ENCODE measurements at regions not wholly inside any gene's neighbourhood (a gene's known extent, or its start where the extent isn't known, plus 50 kb on each side); places are given as distances from the start of the nearest gene placed in this dataset.

GRCh38 chr5:2658881-2659470, 92.5 kb downstream of the IRX2 start:
- TF ChIP-seq CTCF (IDR thresholded peaks at IDR 0.05; ENCODE audit: poor library complexity, severe bottlenecking): no peak
- TF ChIP-seq EZH2 (IDR thresholded peaks at IDR 0.05; ENCODE audit: borderline replicate concordance, insufficient read depth, low read length, poor library complexity, severe bottlenecking): no peak
- TF ChIP-seq SMC3 (conservative IDR thresholded peaks at IDR 0.05; ENCODE audit: poor library complexity): no peak
- no peak for TF ChIP-seq TAF1 (IDR thresholded peaks at IDR 0.05; ENCODE audit: low read depth)

Measured in neural cell (in vitro differentiated cells).